GM23338 (cell line): ENCODE measurements at regions not wholly inside any gene's neighbourhood (a gene's known extent, or its start where the extent isn't known, plus 50 kb on each side); places are given as distances from the start of the nearest gene placed in this dataset.

ENCODE experiments used
- ATAC-seq: fragments of 200-7000 bp; cut with Tn5 transposase; 3 replicates; pipeline ENCODE4 v1.9.1; 2020
- DNase-seq: peaks from one replicate; pipeline ENCODE4 v3.0.0-alpha.2; 2015; ENCODE audit warnings: low spot score
- H2AFZ ChIP-seq: fragments of 200-600 bp; sonication (generic); 2 replicates; pipeline ENCODE4 v1.8.0; 2016; ENCODE audit warnings: antibody characterized with exemption, mild to moderate bottlenecking, moderate library complexity
- H3F3A ChIP-seq: fragments of 200-600 bp; sonication (generic); replicated peaks from 2 replicates; pipeline ENCODE4 v1.8.0; 2017; ENCODE audit warnings: antibody characterized with exemption, mixed run types, low read depth
- H3K27ac ChIP-seq: fragments of 200-600 bp; sonication (generic); 2 replicates; pipeline ENCODE4 v1.6.1; 2016; ENCODE audit warnings: low read depth
- H3K27me3 ChIP-seq: fragments of 200-600 bp; sonication (generic); 2 replicates; pipeline ENCODE4 v1.8.0; 2016; ENCODE audit warnings: mild to moderate bottlenecking, mixed run types, moderate library complexity; ENCODE audit not compliant: insufficient read depth
- H3K36me3 ChIP-seq: fragments of 200-600 bp; sonication (generic); 2 replicates; pipeline ENCODE4 v1.8.0; 2016; ENCODE audit warnings: mild to moderate bottlenecking; ENCODE audit not compliant: insufficient read depth
- H3K4me1 ChIP-seq: fragments of 200-600 bp; sonication (generic); 2 replicates; pipeline ENCODE4 v1.8.0; 2016; ENCODE audit warnings: mild to moderate bottlenecking, moderate library complexity; ENCODE audit not compliant: insufficient read depth
- H3K4me2 ChIP-seq: fragments of 200-600 bp; sonication (generic); 2 replicates; pipeline ENCODE4 v1.7.1; 2017; ENCODE audit warnings: mixed run types
- H3K4me3 ChIP-seq: fragments of 200-600 bp; sonication (generic); 2 replicates; pipeline ENCODE4 v1.6.1; 2016; ENCODE audit warnings: mixed run types
- H3K79me2 ChIP-seq: fragments of 200-600 bp; sonication (generic); replicated peaks from 2 replicates; pipeline ENCODE4 v1.8.0; 2017; ENCODE audit warnings: mild to moderate bottlenecking; ENCODE audit not compliant: insufficient read depth
- H3K9me2 ChIP-seq: fragments of 200-600 bp; sonication (generic); 2 replicates; pipeline ENCODE4 v1.8.0; 2017; ENCODE audit not compliant: insufficient read depth
- H4K20me1 ChIP-seq: fragments of 200-600 bp; sonication (generic); replicated peaks from 2 replicates; pipeline ENCODE4 v1.8.0; 2017; ENCODE audit warnings: mild to moderate bottlenecking; ENCODE audit not compliant: insufficient read depth
- H3K27ac Mint-ChIP-seq: 2 replicates; pipeline ENCODE4 v1.8.0; 2020; ENCODE audit warnings: inconsistent platforms, mild to moderate bottlenecking, moderate library complexity, mixed read lengths
- H3K27me3 Mint-ChIP-seq: 3 replicates; pipeline ENCODE4 v1.8.0; 2022; ENCODE audit warnings: low read depth, mild to moderate bottlenecking, moderate library complexity, mixed read lengths, inconsistent platforms; ENCODE audit not compliant: insufficient read depth, poor library complexity
- H3K36me3 Mint-ChIP-seq: 3 replicates; pipeline ENCODE4 v1.8.0; 2021; ENCODE audit warnings: low read depth, mild to moderate bottlenecking, inconsistent platforms, moderate library complexity, mixed read lengths
- H3K4me1 Mint-ChIP-seq: 3 replicates; pipeline ENCODE4 v1.8.0; 2020; ENCODE audit warnings: mild to moderate bottlenecking, inconsistent platforms, mixed read lengths
- H3K4me3 Mint-ChIP-seq: 3 replicates; pipeline ENCODE4 v1.8.0; 2021; ENCODE audit warnings: moderate library complexity, mild to moderate bottlenecking, inconsistent platforms, mixed read lengths
- H3K9me3 Mint-ChIP-seq: 3 replicates; pipeline ENCODE4 v1.8.0; 2020; ENCODE audit warnings: moderate library complexity, mild to moderate bottlenecking, inconsistent platforms, mixed read lengths
- EZH2phosphoT487 ChIP-seq: fragments of 200-600 bp; sonication (generic); IDR thresholded peaks from one replicate; pipeline ENCODE4 v1.8.1; 2018; ENCODE audit warnings: antibody characterized with exemption; ENCODE audit not compliant: unreplicated experiment
- JUNB ChIP-seq: IDR thresholded peaks from one replicate; pipeline ENCODE4 v1.6.1; 2016; ENCODE audit warnings: antibody characterized with exemption; ENCODE audit not compliant: unreplicated experiment
- POLR2AphosphoS5 ChIP-seq: IDR thresholded peaks from 2 replicates; pipeline ENCODE4 v1.6.1; 2016; ENCODE audit warnings: antibody characterized with exemption, low read depth
- REST ChIP-seq: IDR thresholded peaks from one replicate; pipeline ENCODE4 v1.6.1; 2018; ENCODE audit warnings: antibody characterized with exemption; ENCODE audit not compliant: unreplicated experiment
- ZNF462 ChIP-seq: fragments of 250-450 bp; sonication (Bioruptor Pico); IDR thresholded peaks from 2 replicates; pipeline ENCODE4 v1.5.0; 2020; ENCODE audit warnings: mild to moderate bottlenecking, moderate library complexity
- TF ChIP-seq, protein P1 (sequence below), 2 experiments: fragments of 200-600 bp in 1 of 2; sonication (generic) in 1 of 2; conservative IDR thresholded peaks; 2 replicates each; pipeline versions ENCODE4 v1.5.1 to v1.6.1; 2016 to 2017; ENCODE audit warnings: antibody characterized with exemption in 2 of 2, low read depth in 2 of 2, mild to moderate bottlenecking in 2 of 2, moderate library complexity in 1 of 2

- no peak for DNase-seq
- no peak for ATAC-seq
- Histone ChIP-seq H3K4me3 (no peak overlapping the region), H3K4me2 (no peak overlapping the region), H3K27me3 (no peaks in the 10 kb centered on the region), H2AFZ (no peak overlapping the region), H3F3A (no peaks in the 10 kb centered on the region), H3K4me1 (no peaks in the 10 kb centered on the region), H3K36me3 (no peaks in the 10 kb centered on the region), H3K9me2 (peaks cover 5% of the 10 kb centered on the region; the same call in 1 of the 2 replicates), H3K79me2 (no peaks in the 10 kb centered on the region), H4K20me1 (no peaks in the 10 kb centered on the region), H3K27ac (no peak overlapping the region)
- no peaks in the 10 kb centered on the region for H3K4me1 Mint-ChIP-seq
- TF ChIP-seq, protein P1, sequence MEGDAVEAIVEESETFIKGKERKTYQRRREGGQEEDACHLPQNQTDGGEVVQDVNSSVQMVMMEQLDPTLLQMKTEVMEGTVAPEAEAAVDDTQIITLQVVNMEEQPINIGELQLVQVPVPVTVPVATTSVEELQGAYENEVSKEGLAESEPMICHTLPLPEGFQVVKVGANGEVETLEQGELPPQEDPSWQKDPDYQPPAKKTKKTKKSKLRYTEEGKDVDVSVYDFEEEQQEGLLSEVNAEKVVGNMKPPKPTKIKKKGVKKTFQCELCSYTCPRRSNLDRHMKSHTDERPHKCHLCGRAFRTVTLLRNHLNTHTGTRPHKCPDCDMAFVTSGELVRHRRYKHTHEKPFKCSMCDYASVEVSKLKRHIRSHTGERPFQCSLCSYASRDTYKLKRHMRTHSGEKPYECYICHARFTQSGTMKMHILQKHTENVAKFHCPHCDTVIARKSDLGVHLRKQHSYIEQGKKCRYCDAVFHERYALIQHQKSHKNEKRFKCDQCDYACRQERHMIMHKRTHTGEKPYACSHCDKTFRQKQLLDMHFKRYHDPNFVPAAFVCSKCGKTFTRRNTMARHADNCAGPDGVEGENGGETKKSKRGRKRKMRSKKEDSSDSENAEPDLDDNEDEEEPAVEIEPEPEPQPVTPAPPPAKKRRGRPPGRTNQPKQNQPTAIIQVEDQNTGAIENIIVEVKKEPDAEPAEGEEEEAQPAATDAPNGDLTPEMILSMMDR (conservative IDR thresholded peaks at IDR 0.05; ENCODE audit: low read depth in 2 of 2) = no peak
- TF ChIP-seq ZNF462 (CRISPR knock-in tag) (no peak), EZH2phosphoT487 (no peak), JUNB (no peak), REST (no peak), POLR2AphosphoS5 (no peak)
- no peaks in the 10 kb centered on the region for H3K36me3 Mint-ChIP-seq
- H3K4me3 Mint-ChIP-seq = no peak overlapping the region
- H3K27ac Mint-ChIP-seq = no peak overlapping the region
- H3K9me3 Mint-ChIP-seq = no peaks in the 10 kb centered on the region; the same call in 2 of the 3 replicates
- H3K27me3 Mint-ChIP-seq = no peaks in the 10 kb centered on the region
Measured at GRCh38 chr12:46101485-46101869, 111.1 kb upstream of the SCAF11 start.
